MM.1S (cell line): ENCODE measurements at regions not wholly inside any gene's neighbourhood (a gene's known extent, or its start where the extent isn't known, plus 50 kb on each side); places are given as distances from the start of the nearest gene placed in this dataset.

Experiments used
- DNase-seq: peaks from one replicate; pipeline ENCODE4 v3.0.0-alpha.2; 2015
- H2AFZ ChIP-seq: fragments of 300-600 bp; sonication (generic); 2 replicates; pipeline ENCODE4 v1.6.0; 2016; ENCODE audit warnings: antibody characterized with exemption, low read length
- H3F3A ChIP-seq: fragments of 300-600 bp; sonication (generic); 2 replicates; pipeline ENCODE4 v1.6.1; 2016; ENCODE audit warnings: mild to moderate bottlenecking, antibody characterized with exemption, low read length, moderate library complexity, mixed read lengths; ENCODE audit not compliant: insufficient read depth
- H3K27ac ChIP-seq: fragments of 300-600 bp; sonication (generic); 2 replicates; pipeline ENCODE4 v1.5.1; 2016; ENCODE audit warnings: mild to moderate bottlenecking, low read length
- H3K27me3 ChIP-seq: fragments of 300-600 bp; sonication (generic); replicated peaks from 2 replicates; pipeline ENCODE4 v1.6.0; 2016; ENCODE audit warnings: low read length; ENCODE audit not compliant: insufficient read depth
- H3K36me3 ChIP-seq: fragments of 300-600 bp; sonication (generic); replicated peaks from 2 replicates; pipeline ENCODE4 v1.6.1; 2016; ENCODE audit warnings: mild to moderate bottlenecking, low read length, mixed read lengths; ENCODE audit not compliant: insufficient read depth
- H3K4me1 ChIP-seq: fragments of 300-600 bp; sonication (generic); 2 replicates; pipeline ENCODE4 v1.6.1; 2016; ENCODE audit warnings: low read length, mixed read lengths
- H3K4me2 ChIP-seq: fragments of 300-600 bp; sonication (generic); 2 replicates; pipeline ENCODE4 v1.6.0; 2016; ENCODE audit warnings: low read depth, low read length
- H3K4me3 ChIP-seq: fragments of 300-600 bp; sonication (generic); 2 replicates; pipeline ENCODE4 v1.5.1; 2016; ENCODE audit warnings: low read length, mixed read lengths
- H3K79me2 ChIP-seq: fragments of 300-600 bp; sonication (generic); 2 replicates; pipeline ENCODE4 v1.6.1; 2016; ENCODE audit warnings: mixed run types, low read length, mixed read lengths
- H3K9ac ChIP-seq: fragments of 300-600 bp; sonication (generic); 2 replicates; pipeline ENCODE4 v1.6.1; 2016; ENCODE audit warnings: low read length, mixed read lengths
- H3K9me2 ChIP-seq: fragments of 300-600 bp; sonication (generic); replicated peaks from 2 replicates; pipeline ENCODE4 v1.6.1; 2016; ENCODE audit warnings: mild to moderate bottlenecking, low read length, mixed read lengths; ENCODE audit not compliant: insufficient read depth
- H3K9me3 ChIP-seq: fragments of 300-600 bp; sonication (generic); replicated peaks from 2 replicates; pipeline ENCODE4 v1.6.1; 2016; ENCODE audit warnings: mild to moderate bottlenecking, low read length, mixed read lengths; ENCODE audit not compliant: insufficient read depth
- H4K20me1 ChIP-seq: fragments of 300-600 bp; sonication (generic); 2 replicates; pipeline ENCODE4 v1.6.1; 2016; ENCODE audit warnings: mild to moderate bottlenecking, low read length, moderate library complexity, mixed read lengths; ENCODE audit not compliant: insufficient read depth
- EZH2 ChIP-seq: fragments of 300-600 bp; sonication (generic); optimal IDR thresholded peaks from 2 replicates; pipeline ENCODE3; 2017; ENCODE audit warnings: low read depth, mild to moderate bottlenecking, antibody characterized with exemption, low read length, mixed read lengths
- EZH2phosphoT487 ChIP-seq: fragments of 300-600 bp; sonication (generic); IDR thresholded peaks from 2 replicates; pipeline ENCODE4 v1.6.1; 2018; ENCODE audit warnings: antibody characterized with exemption, low read length
- TF ChIP-seq, protein P1 (sequence below): fragments of 300-600 bp; sonication (generic); IDR thresholded peaks from 2 replicates; pipeline ENCODE4 v1.5.1; 2016; ENCODE audit warnings: antibody characterized with exemption, low read length, mixed read lengths

GRCh38 chr13:107113387-107113786 is 545.5 kb upstream of the ARGLU1 start:
- no peaks in the 10 kb centered on the region for H3K4me1 ChIP-seq
- no peaks in the 10 kb centered on the region for H3K9me2 ChIP-seq
- DNase-seq = no peak
- no peaks in the 10 kb centered on the region for H3K79me2 ChIP-seq
- H3K27me3 ChIP-seq = no peaks in the 10 kb centered on the region
- no peak overlapping the region for H3K9ac ChIP-seq
- TF ChIP-seq, protein P1, sequence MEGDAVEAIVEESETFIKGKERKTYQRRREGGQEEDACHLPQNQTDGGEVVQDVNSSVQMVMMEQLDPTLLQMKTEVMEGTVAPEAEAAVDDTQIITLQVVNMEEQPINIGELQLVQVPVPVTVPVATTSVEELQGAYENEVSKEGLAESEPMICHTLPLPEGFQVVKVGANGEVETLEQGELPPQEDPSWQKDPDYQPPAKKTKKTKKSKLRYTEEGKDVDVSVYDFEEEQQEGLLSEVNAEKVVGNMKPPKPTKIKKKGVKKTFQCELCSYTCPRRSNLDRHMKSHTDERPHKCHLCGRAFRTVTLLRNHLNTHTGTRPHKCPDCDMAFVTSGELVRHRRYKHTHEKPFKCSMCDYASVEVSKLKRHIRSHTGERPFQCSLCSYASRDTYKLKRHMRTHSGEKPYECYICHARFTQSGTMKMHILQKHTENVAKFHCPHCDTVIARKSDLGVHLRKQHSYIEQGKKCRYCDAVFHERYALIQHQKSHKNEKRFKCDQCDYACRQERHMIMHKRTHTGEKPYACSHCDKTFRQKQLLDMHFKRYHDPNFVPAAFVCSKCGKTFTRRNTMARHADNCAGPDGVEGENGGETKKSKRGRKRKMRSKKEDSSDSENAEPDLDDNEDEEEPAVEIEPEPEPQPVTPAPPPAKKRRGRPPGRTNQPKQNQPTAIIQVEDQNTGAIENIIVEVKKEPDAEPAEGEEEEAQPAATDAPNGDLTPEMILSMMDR = no peak
- no peak for TF ChIP-seq EZH2
- TF ChIP-seq EZH2phosphoT487 = no peak
- H3K9me3 ChIP-seq = no peaks in the 10 kb centered on the region
- H3F3A ChIP-seq = no peaks in the 10 kb centered on the region
- no peak overlapping the region for H2AFZ ChIP-seq
- H3K27ac ChIP-seq = no peak overlapping the region
- H3K36me3 ChIP-seq = no peaks in the 10 kb centered on the region
- H4K20me1 ChIP-seq = no peaks in the 10 kb centered on the region
- no peak overlapping the region for H3K4me3 ChIP-seq
- no peak overlapping the region for H3K4me2 ChIP-seq

DNA sequence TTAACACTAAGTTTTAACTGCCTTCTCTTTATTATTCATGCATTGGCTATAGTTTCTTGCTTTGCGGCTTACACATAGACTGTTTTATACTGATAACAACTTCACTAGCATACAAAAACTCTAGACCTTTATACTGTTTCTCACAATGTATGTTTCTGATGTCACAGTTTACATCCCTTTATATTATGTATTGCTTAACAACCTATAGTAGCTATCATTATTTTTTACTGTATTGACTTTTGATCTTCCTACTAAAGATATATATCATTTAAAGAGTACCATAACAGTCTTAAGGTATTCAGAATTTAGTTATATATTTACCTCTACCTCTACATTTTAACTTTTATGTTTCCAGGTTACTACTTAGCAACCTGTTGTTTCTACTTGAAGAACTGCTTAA is 543.3 kb upstream of the ARGLU1 start:
- H3K27me3 ChIP-seq = no peaks in the 10 kb centered on the region
- no peaks in the 10 kb centered on the region for H3F3A ChIP-seq
- no peak for TF ChIP-seq EZH2
- no peak for TF ChIP-seq EZH2phosphoT487
- TF ChIP-seq, protein P1 = no peak
- no peak overlapping the region for H3K4me2 ChIP-seq
- no peaks in the 10 kb centered on the region for H3K79me2 ChIP-seq
- no peak overlapping the region for H3K27ac ChIP-seq
- no peak overlapping the region for H3K4me3 ChIP-seq
- H3K4me1 ChIP-seq = no peaks in the 10 kb centered on the region
- no peaks in the 10 kb centered on the region for H3K36me3 ChIP-seq
- no peaks in the 10 kb centered on the region for H4K20me1 ChIP-seq
- H2AFZ ChIP-seq = no peak overlapping the region
- no peaks in the 10 kb centered on the region for H3K9me3 ChIP-seq
- no peak overlapping the region for H3K9ac ChIP-seq
- no peaks in the 10 kb centered on the region for H3K9me2 ChIP-seq
- no peak for DNase-seq

DNA sequence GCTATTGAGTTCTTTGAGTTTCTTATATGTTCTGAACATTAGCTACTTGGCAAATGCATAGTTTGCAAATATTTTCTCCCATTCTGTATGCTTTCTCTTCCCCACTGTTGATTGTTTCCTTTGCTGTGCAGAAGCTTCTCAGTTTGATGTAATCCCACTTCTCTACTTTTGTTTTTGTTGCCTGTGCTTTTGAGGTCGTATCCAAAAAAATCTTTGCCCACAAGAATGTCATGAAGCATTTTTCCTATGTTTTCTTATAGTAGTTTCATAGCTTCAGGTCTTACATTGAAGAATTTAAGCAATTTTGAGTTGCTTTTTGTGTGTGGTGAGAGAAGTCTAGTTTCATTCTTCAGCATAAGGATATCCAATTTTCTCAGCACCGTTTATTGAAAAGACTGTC is 536.7 kb upstream of the ARGLU1 start:
- Histone ChIP-seq H3F3A (no peaks in the 10 kb centered on the region), H3K27ac (no peak overlapping the region), H3K4me3 (no peak overlapping the region), H3K9me2 (no peaks in the 10 kb centered on the region), H3K9me3 (no peaks in the 10 kb centered on the region), H3K79me2 (no peaks in the 10 kb centered on the region), H3K27me3 (no peaks in the 10 kb centered on the region), H3K36me3 (no peaks in the 10 kb centered on the region), H2AFZ (no peak overlapping the region), H4K20me1 (no peaks in the 10 kb centered on the region), H3K4me2 (no peak overlapping the region), H3K4me1 (no peaks in the 10 kb centered on the region), H3K9ac (no peak overlapping the region)
- no peak for DNase-seq
- TF ChIP-seq EZH2 = no peak
- TF ChIP-seq EZH2phosphoT487 = no peak
- TF ChIP-seq, protein P1 = no peak
